SK-N-SH (cell line): ENCODE measurements at regions not wholly inside any gene's neighbourhood (a gene's known extent, or its start where the extent isn't known, plus 50 kb on each side); places are given as distances from the start of the nearest gene placed in this dataset.

Experiments
- CTCF ChIA-PET: fragments of 300-600, 350-600 bp; formaldehyde crosslinking; extraction: SDS; loops from one replicate; lab custom pipeline; 2021; lab: Yijun Ruan, JAX
- POLR2A ChIA-PET: fragments of 350-600 bp; sonication (Branson Sonifier 250); formaldehyde crosslinking; extraction: SDS; loops from one replicate; lab custom pipeline; 2020; ENCODE audit warnings: antibody characterized with exemption, inconsistent platforms; lab: Yijun Ruan, JAX
- DNase-seq: peaks from one replicate; pipeline ENCODE4 v3.0.0; 2012
- H2AFZ ChIP-seq: fragments of 200-600 bp; sonication (generic); 2 replicates; pipeline ENCODE4 v1.8.1; 2016; ENCODE audit warnings: antibody characterized with exemption, mild to moderate bottlenecking, low read depth
- H3F3A ChIP-seq: fragments of 200-600 bp; sonication (generic); replicated peaks from 2 replicates; pipeline ENCODE3; 2016; ENCODE audit warnings: antibody characterized with exemption, mild to moderate bottlenecking; ENCODE audit not compliant: insufficient read depth
- H3K27ac ChIP-seq, 2 experiments: fragments of 200-500 bp in 1 of 2; fragments of 200-600 bp in 1 of 2; sonication (Bioruptor generic) in 1 of 2; sonication (generic), shearing (Covaris generic) in 1 of 2; 2 replicates each; pipeline versions ENCODE4 v1.5.1 to v1.6.1; 2014 to 2016; ENCODE audit warnings: low read depth in 2 of 2, inconsistent platforms in 1 of 2, low read length in 1 of 2, mild to moderate bottlenecking in 1 of 2, mixed read lengths in 1 of 2
- H3K27me3 ChIP-seq: fragments of 200-600 bp; sonication (generic), shearing (Covaris generic); 2 replicates; pipeline ENCODE4 v1.6.1; 2016; ENCODE audit warnings: mixed run types; ENCODE audit not compliant: insufficient read depth
- H3K36me3 ChIP-seq, 2 experiments: fragments of 200-500 bp in 1 of 2; fragments of 200-600 bp in 1 of 2; sonication (Bioruptor generic) in 1 of 2; sonication (generic) in 1 of 2; replicated peaks in 1 of 2; 2 replicates each; pipeline versions ENCODE3 to v1.5.1; 2014 to 2016; ENCODE audit warnings: low read length in 1 of 2, mild to moderate bottlenecking in 1 of 2; ENCODE audit not compliant: insufficient read depth in 2 of 2, control insufficient read depth in 1 of 2
- H3K4me1 ChIP-seq, 2 experiments: fragments of 200-500 bp in 1 of 2; fragments of 200-600 bp in 1 of 2; sonication (Bioruptor generic) in 1 of 2; sonication (generic), shearing (Covaris generic) in 1 of 2; 2 replicates each; pipeline versions ENCODE4 v1.5.1 to v1.6.1; 2014 to 2016; ENCODE audit warnings: low read depth in 1 of 2, low read length in 1 of 2, mixed run types in 1 of 2; ENCODE audit not compliant: insufficient read depth in 2 of 2, control insufficient read depth in 1 of 2
- H3K4me2 ChIP-seq: fragments of 200-600 bp; sonication (generic), shearing (Covaris generic); 2 replicates; pipeline ENCODE4 v1.6.1; 2017; ENCODE audit warnings: mixed run types
- H3K4me3 ChIP-seq, 2 experiments: fragments of 200-500 bp in 1 of 2; fragments of 200-600 bp in 1 of 2; sonication (Bioruptor generic) in 1 of 2; sonication (generic), shearing (Covaris generic) in 1 of 2; 2 replicates each; pipeline versions ENCODE4 v1.5.1 to v1.8.1; 2014 to 2016; ENCODE audit warnings: low read depth in 2 of 2, inconsistent platforms in 1 of 2, low read length in 1 of 2, mild to moderate bottlenecking in 1 of 2, mixed read lengths in 1 of 2, moderate library complexity in 1 of 2
- H3K79me2 ChIP-seq: fragments of 200-600 bp; sonication (generic); 2 replicates; pipeline ENCODE4 v1.8.1; 2017; ENCODE audit warnings: mild to moderate bottlenecking; ENCODE audit not compliant: insufficient read depth
- H3K9ac ChIP-seq: fragments of 200-600 bp; sonication (generic); 2 replicates; pipeline ENCODE4 v1.6.1; 2017; ENCODE audit warnings: mixed run types
- H3K9me2 ChIP-seq: fragments of 200-600 bp; sonication (generic); 2 replicates; pipeline ENCODE4 v1.6.1; 2017; ENCODE audit warnings: mixed run types
- H3K9me3 ChIP-seq: fragments of 200-600 bp; sonication (generic); 2 replicates; pipeline ENCODE4 v1.6.1; 2017; ENCODE audit warnings: mixed run types, mild to moderate bottlenecking, moderate library complexity
- H4K20me1 ChIP-seq: fragments of 200-600 bp; sonication (generic); 2 replicates; pipeline ENCODE4 v1.6.1; 2017; ENCODE audit warnings: mild to moderate bottlenecking, mixed run types; ENCODE audit not compliant: insufficient read depth
- CTCF ChIP-seq: fragments of 200-600 bp; sonication (generic); IDR thresholded peaks from 2 replicates; pipeline ENCODE4 v1.6.1; 2017; ENCODE audit warnings: antibody characterized with exemption, mild to moderate bottlenecking, moderate library complexity
- EZH2phosphoT487 ChIP-seq: fragments of 200-600 bp; sonication (generic); IDR thresholded peaks from 2 replicates; pipeline ENCODE4 v1.6.1; 2017; ENCODE audit warnings: low read depth, mixed run types, mild to moderate bottlenecking, antibody characterized with exemption, moderate library complexity, borderline replicate concordance
- FOSL2 ChIP-seq: IDR thresholded peaks from 2 replicates; pipeline ENCODE4 v1.4.0; 2012; ENCODE audit warnings: low read depth, mild to moderate bottlenecking, moderate library complexity, borderline replicate concordance
- FOXJ3 ChIP-seq: sonication (generic); formaldehyde crosslinking; IDR thresholded peaks from 2 replicates; pipeline ENCODE4 v1.5.1; 2020; ENCODE audit warnings: mild to moderate bottlenecking, missing genetic modification reagents
- GATA2 ChIP-seq: sonication (generic); formaldehyde crosslinking; IDR thresholded peaks from 2 replicates; pipeline ENCODE4 v1.5.0; 2020; ENCODE audit warnings: mild to moderate bottlenecking, missing genetic modification reagents
- IRF3 ChIP-seq: fragments of 150-350 bp; IDR thresholded peaks from 2 replicates; pipeline ENCODE4 v1.6.1; 2016; ENCODE audit warnings: mild to moderate bottlenecking, low read depth, low read length
- MXI1 ChIP-seq: IDR thresholded peaks from 2 replicates; pipeline ENCODE4 v1.6.1; 2012; ENCODE audit warnings: mild to moderate bottlenecking, low read depth, low read length, improper control_type of control experiment
- NRF1 ChIP-seq: IDR thresholded peaks from 2 replicates; pipeline ENCODE4 v1.6.1; 2012; ENCODE audit warnings: low read depth, mild to moderate bottlenecking, low read length
- POLR2AphosphoS5 ChIP-seq: IDR thresholded peaks from 2 replicates; pipeline ENCODE4 v1.6.1; 2012; ENCODE audit warnings: low read depth, low read length
- REST ChIP-seq: IDR thresholded peaks from 2 replicates; pipeline ENCODE4 v1.6.1; 2012; ENCODE audit warnings: mild to moderate bottlenecking, low read depth, low read length, moderate library complexity
- RFX5 ChIP-seq: IDR thresholded peaks from 2 replicates; pipeline ENCODE4 v1.6.1; 2012; ENCODE audit warnings: mild to moderate bottlenecking, improper control_type of control experiment, low read length
- RXRA ChIP-seq: IDR thresholded peaks from 2 replicates; pipeline ENCODE4 v1.4.0; 2012; ENCODE audit warnings: low read depth, mild to moderate bottlenecking, borderline replicate concordance
- SIN3A ChIP-seq: IDR thresholded peaks from 2 replicates; pipeline ENCODE4 v1.6.1; 2012; ENCODE audit warnings: low read depth, mild to moderate bottlenecking, low read length, moderate library complexity, borderline replicate concordance
- TAF1 ChIP-seq: IDR thresholded peaks from 2 replicates; pipeline ENCODE4 v1.6.1; 2012; ENCODE audit warnings: low read depth, mild to moderate bottlenecking, low read length, moderate library complexity, borderline replicate concordance
- TCF12 ChIP-seq: IDR thresholded peaks from 2 replicates; pipeline ENCODE4 v1.4.0; 2012
- TEAD4 ChIP-seq: IDR thresholded peaks from 2 replicates; pipeline ENCODE4 v1.4.0; 2012; ENCODE audit warnings: mild to moderate bottlenecking, borderline replicate concordance; ENCODE audit not compliant: insufficient read depth
- USF2 ChIP-seq: fragments of 150-350 bp; IDR thresholded peaks from 2 replicates; pipeline ENCODE4 v1.6.1; 2017; ENCODE audit warnings: antibody characterized with exemption, low read length, low read depth, borderline replicate concordance
- YY1 ChIP-seq: IDR thresholded peaks from 2 replicates; pipeline ENCODE4 v1.4.0; 2012; ENCODE audit warnings: low read depth, mild to moderate bottlenecking
- WGBS: methylation state at CpG from one replicate; pipeline ENCODE4 v1.1.6; 2017; ENCODE audit warnings: low lambda C conversion rate; 5-methylcytosine and 5-hydroxymethylcytosine counted together

GRCh38 chr1:72379072-72379471 lies 96.7 kb upstream of the NEGR1 start:
- Histone ChIP-seq H3K27me3 (no peaks in the 10 kb centered on the region), H3K9me2 (no peaks in the 10 kb centered on the region), H3K4me3 (no peak overlapping the region), H3K4me2 (no peak overlapping the region), H3K36me3 (no peaks in the 10 kb centered on the region), H3K27ac (no peak overlapping the region), H3K79me2 (no peaks in the 10 kb centered on the region), H4K20me1 (no peaks in the 10 kb centered on the region), H3K4me1 (no peaks in the 10 kb centered on the region), H3K9ac (no peak overlapping the region), H3F3A (no peaks in the 10 kb centered on the region), H3K9me3 (no peaks in the 10 kb centered on the region), H2AFZ (no peak overlapping the region)
- ChIA-PET POLR2A (no interaction called here), CTCF (no interaction called here)
- 66% methylated on average over 2 of the region's 2 CpGs for WGBS
- TF ChIP-seq TCF12: no peak
- TF ChIP-seq TAF1: no peak
- no peak for TF ChIP-seq REST
- no peak for TF ChIP-seq IRF3
- no peak for TF ChIP-seq CTCF
- TF ChIP-seq USF2: no peak
- TF ChIP-seq MXI1: no peak
- no peak for TF ChIP-seq GATA2 (CRISPR knock-in tag)
- TF ChIP-seq RFX5: no peak
- TF ChIP-seq YY1: no peak
- no peak for TF ChIP-seq NRF1
- no peak for TF ChIP-seq EZH2phosphoT487
- TF ChIP-seq RXRA: no peak
- no peak for TF ChIP-seq POLR2AphosphoS5
- no peak for TF ChIP-seq FOSL2
- TF ChIP-seq FOXJ3: no peak
- no peak for TF ChIP-seq SIN3A
- no peak for TF ChIP-seq TEAD4
- DNase-seq: no peak
